ENCODE measurements at regions not wholly inside any gene's neighbourhood (a gene's known extent, or its start where the extent isn't known, plus 50 kb on each side); places are given as distances from the start of the nearest gene placed in this dataset.

DNA sequence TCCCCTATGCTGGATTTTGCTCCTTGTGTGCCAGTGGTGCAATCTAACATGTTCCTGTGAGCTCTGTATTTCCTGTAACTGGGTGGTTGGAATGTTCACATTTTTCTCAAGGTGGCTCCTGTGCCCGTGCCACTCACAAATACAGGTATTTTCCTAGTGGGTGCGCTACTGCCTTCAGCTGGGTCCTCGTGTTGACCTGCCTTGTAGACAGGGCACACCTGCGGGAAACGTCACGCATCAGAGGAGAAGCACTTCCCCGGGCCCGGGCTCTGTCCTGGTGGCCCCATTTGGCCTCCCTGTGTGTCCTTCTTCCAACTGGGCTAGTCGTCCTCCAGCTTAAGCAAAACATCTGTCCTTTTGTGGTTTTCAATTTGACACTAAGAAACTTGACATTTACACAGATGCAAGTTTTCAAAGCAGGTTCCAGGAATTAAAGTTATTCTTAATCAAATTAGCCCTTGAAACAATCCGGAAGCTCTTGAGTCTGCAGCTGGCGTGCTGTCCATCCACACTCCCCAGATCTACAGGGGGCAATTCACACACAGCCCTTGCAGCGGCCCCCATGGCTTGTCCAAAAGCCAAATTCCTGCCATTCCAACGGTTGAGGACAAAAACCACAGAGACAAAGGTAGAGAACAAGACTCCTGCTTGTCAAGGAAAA, 275.1 kb downstream of the CDC5L start:
- DNase-seq (ENCODE audit: low read depth): no peak

DNA sequence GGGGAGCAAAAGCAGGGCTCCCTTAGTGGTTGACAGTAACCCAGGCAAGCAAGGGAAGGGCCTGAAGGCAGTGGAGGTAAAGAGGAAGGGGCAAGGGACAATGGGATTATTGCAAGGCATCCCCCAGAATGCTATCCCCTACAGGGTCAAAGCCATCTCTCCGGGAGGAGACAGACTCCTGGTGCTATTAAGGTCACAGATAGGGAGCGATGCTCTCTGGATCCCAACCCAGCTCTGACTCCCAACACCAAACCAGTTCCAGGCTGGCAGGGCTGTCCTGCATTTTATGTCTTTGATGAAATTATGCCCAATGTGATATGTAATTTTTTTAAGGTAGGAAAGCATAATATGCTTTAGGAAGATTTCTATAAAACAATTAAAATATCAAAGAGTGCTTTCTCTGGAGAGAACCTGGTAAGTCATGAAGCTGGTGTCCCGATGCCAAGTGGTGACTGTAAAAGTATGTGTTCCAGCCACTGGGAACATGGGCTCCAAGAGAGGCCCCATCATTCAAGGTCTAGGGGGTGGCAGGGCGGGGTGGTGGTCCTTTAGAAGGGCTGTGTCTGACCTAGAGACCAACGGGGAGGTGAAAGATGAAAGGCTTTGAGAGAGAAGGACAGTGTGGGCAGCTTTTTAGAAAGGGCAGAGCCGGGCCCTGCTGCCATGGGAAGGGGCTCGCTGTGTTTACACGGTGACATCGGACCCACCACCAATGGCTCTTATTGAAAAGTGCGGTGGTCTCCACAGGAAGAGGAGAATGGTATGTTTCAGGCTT, 276.5 kb downstream of the CDC5L start:
- DNase-seq (ENCODE audit: low read depth): no peak

DNA sequence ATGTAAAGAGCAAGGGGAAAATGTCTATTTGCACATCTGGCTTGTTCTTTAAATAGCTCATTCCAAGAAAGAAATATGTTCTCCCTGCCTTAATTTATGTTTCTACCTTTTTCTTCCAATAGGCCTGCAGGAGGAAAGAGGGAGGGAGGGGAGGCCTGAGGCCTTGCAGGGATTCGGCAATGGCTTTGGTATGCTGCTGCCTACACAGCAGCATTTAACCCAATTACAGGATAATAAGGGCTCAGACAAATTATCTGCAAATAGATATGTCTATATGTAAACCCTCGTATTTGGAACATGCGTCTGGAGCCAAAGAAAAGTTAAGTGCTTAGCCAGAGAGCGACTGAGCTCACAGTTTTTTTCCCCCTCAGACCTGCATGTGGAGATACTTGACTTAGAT, 277.2 kb downstream of the CDC5L start:
- no peak for DNase-seq (ENCODE audit: low read depth)

DNA sequence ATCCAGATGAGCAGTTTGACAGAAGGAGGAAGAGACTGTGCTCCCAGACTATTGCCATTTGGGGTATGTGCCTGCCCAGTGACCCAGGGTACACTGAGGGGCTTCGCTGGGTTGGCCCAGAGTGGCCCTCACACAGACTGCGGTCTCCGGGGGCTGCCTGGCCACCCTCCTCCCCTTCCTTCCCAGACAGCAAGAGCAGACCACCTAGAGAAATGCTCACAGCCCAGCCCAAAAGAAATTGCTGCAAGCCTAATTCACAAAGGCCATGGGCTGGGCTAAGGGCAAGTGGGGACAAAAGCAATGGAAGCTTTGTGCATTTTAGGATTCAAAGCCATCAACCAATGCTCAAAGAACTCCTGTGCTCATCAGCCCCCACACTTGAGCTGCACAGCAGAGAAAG, 277.6 kb downstream of the CDC5L start:
- no peak for DNase-seq (ENCODE audit: low read depth)

DNA sequence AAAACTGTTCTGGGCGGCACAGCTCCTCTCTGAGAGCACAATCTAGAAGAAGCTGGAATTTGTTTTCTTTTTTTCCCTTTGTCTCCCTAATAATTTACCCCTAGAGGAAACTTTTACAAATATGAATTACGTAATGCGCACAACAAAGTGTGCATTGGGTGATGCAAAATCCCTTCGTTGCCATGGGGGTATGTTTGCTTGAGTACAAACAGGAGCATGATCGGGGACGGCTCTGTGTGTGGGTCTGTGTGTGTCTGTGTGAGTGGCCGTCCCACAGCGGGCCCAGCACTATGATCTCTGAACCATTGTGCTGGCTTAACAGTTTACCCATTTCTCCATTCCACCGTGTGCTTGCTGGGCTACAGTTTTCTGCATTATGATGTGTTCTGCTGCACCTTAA, 278.2 kb downstream of the CDC5L start:
- DNase-seq (ENCODE audit: low read depth): no peak

DNA sequence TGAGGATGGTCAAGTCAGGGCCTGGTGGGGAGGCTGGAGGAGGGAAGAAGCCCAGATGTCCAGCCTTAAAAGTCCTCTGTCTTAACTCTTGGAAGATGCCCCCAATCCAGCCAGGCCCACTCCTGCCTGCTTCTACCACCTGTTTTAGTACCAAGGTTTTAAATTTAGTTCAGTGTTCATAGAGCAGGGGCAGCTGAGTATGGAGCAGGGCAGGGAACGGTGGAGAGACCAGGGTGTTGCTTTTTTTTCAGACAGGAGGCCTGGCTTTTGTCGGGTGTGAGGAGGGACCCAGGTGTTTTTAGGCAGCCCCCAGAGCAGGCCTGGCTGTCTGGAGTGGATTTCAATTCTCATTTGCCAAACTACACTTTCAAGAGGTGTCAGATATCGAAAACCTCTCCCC, 278.8 kb downstream of the CDC5L start:
- DNase-seq (ENCODE audit: low read depth): no peak

DNA sequence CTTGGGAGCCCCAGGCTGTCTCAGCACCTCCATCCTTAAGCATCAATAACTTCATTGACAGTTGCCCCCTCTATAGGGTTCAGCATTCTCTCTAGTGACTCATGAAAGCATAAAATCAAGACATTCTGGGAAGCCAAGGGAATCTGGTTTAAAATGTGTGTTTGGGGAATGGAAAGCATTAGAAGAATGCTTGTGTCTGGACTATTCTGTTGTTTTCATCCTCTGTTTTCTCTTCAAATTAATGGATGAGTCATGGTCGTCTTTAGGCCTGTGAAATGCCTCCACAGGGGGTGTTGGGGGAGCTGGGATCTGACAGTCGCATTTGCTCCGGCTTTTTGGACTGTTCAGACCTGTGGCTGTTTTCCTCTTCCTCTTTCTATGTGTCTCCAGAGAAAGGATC, 279.7 kb downstream of the CDC5L start:
- DNase-seq (ENCODE audit: low read depth): no peak

DNA sequence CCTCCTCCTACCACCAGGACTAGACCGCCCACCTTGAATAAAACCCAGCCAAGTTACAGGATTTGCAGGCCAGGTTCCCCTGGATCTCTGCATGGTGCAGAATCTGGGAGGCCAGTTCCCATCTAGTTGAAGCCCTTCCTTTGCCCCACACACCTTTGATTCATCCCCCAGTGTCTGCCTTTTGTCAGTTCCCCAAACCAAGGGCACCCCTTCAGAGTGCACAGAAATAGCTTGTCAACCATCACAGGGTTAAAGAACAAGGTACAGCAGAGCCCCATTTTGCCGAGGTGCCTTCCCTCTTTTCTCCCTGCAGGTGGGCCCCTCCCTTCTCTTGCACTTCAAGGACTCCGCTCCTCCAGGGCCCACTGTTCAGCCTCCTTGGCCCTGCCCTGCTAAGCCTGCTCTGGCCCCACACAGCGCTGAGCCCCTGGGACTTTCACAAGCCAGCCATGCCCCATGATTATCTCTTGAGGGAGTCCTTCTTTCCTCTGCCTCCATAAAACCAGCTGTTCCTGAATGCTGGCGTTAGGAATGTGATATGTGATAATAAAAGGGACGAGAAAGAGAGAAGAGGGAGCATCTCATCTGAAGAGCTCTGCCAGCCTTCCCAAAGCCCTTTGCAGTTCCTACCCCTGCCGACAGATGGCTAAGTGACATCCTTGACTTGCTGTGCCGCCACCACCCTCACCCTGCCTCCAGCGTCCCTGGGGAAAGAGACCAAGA, 280.3 kb downstream of the CDC5L start:
- no peak for DNase-seq (ENCODE audit: low read depth)

DNA sequence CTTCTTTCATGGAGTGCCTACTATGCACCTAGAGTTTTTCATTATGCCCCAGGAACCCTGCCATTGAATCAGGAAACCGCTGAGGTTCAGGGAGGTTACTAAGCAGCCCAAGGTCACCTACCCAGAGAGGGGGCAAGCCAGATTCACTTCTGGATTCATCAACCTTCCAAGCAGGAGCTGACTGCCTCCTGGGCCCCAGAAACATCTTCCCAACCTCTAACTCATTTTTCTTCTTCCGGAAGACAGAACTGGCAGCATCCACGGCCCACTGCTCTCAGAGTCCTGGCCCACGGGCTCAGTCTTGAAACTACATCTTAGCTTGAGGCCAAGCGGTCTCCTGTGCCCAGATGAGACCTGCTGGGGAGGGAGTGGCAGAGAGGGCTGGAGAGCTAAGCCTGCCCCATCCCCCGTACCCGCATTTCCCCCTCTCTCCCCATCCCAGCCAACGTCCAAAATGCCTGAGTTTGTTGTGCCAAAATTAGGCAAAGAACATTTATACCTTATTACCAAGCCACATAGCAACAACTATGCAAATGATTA, 281.0 kb downstream of the CDC5L start:
- DNase-seq (ENCODE audit: low read depth): no peak

DNA sequence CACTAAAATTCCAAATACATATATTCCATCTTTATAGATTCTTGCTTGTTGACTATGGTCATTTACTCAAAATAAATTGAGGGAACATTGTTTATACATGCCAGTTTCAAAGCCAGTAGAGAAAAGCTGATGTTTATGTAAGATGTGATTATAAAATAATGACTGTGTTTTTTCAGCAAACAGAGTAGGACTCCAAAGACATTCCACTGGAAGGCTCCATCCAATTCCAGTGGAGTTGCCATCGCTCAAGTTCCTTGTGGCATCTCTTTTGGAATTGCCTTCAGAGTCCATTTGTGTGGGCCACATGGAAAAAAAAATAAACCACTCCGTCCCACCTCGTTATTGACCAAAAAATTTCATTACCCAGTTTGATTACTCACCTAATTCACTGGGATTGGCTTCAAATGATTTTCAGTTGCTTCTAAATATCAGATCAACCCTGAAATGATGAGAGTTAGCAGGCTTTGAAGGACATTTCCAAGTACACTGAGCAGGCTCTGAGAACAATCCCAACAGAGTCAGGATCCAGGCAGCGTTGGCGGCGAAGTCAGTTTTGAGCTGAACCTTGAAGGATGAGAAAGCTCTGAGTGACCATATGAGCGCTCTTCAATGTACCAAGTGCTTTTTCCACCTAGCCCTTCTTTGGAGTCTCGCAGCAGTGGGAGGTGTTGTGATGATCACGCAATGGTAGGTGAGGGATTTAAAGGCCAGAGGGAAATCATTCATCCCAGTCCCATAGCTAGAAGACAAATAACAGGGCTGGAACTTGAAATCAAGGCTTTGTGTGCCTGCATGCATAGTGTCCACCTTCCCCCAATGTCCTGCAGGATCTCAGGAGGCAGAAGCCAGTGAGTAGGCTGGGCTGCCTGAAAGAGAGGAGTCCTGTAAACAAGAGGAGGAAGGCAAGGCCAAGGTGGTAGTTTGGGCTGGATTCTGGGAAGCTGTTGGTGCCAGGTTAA, 281.7 kb downstream of the CDC5L start:
- no peak for DNase-seq (ENCODE audit: low read depth)

DNA sequence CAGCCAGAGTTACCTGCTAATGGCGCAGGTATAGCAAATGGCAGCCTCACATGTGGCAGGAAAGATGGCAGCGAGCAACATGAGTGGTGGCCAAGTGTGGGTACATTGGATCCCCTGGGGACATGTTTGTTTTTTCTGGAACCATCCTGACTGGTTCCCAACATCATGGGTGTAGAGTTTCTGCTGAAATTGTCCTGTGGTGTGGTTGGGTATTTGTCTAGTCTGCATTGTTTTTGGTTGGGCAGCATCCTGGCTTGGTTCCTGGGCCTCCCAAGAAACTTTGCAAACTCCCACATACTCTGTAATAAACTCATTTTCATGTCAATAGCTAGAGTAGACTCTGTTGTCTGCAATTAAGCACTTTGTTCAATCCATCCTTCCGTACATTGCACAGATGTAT, 282.6 kb downstream of the CDC5L start:
- DNase-seq (ENCODE audit: low read depth): no peak

DNA sequence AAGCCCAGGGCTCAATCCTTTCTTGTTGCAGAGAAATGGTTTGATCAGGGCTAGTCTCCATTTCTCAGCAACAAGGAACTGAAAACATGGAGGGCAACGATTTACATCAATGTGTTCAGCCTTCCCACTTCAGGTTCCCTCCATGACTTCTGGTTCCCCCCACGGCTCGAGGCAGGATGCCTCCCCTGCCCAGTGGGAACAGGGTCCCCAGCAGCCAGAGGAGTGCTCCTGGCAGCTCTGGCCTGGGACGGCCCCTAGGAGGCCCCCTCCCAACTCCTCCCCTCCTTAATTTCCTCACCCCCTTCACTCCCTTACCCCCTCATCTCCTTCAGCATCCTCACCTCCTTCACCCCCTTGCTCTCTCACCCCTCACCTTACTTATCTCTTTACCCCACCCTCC, 283.8 kb downstream of the CDC5L start:
- no peak for DNase-seq (ENCODE audit: low read depth)

DNA sequence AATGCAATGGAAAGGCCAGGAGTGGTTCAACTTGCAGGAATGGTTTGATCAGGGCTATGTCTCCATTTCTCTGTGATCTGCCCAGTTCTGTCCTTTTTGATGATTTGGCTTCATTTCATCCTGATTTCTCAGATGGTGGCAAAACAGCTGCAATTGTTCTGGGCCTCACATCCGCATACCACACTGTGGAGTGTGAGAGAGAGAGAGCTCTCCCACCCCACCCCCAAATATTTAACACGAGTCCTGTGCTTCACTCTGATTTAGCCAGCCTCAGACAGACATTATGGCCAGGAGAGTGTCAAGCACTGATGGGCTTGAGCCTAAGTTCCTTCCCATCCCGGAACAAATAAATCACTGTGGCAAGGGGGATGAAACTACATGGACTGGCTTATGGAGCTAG, 284.6 kb downstream of the CDC5L start:
- no peak for DNase-seq (ENCODE audit: low read depth)

DNA sequence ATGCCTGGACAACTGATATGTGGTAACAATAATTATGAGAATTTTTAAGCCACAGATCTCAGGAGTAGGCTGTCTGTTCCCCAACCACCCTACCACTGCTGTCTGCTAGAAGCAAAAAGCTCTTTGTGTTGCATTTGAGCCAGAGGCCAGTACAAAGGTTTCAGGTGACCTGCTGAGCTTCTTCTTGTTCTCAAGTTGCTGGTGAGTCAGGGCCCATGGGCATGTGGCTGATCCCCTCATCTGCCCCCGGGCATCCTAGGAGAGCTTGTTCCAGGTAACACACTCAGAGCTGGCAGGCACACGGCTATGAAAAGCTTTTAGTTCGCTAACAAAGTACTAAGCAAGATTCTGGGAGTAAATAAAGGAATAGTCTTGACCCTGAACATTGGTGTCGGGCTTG, 285.3 kb downstream of the CDC5L start:
- DNase-seq (ENCODE audit: low read depth): no peak

DNA sequence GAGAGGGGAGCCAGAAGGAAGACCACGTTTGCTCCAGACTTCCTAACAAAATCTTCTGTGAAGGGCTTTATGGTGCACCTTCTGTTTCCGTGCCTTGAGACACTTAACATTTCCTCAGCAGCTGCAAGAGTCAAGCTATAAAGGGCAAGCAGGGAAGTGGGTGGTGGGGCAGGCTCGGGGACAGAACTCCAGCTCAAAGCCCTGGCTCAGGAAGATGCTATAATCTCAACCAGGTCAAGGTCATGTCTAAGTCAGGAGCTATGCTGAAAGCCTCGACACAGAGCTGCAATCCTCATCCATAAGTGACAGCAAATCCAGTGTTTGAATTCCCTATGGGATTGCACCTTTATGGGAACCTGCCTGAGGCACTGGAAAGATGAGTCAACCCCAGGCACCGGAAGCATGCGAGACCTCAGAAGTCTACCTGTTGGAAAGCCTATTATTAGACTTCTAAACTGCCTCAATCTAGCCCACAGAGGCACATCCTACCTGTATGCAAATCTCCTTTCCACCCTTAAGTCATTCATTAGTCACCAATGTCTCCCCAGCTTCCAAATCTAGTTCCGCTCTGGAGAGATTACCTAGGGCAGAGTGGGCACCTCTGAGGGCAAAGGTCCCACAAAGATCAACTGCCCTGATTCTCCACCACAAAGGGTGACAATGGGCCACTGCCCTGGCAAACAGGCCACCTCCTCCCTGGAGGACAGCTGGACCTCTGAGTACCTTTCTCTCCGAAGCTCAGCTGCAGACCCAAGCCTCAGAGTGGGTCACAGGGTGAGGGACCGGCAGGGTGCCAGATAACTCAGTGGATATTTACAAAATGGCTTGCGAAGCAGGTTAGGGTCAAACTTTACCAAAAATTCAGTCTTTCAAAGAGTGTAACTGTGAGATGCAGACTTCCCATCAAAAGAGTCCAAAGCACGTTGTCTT, 287.0 kb downstream of the CDC5L start:
- no peak for DNase-seq (ENCODE audit: low read depth)

DNA sequence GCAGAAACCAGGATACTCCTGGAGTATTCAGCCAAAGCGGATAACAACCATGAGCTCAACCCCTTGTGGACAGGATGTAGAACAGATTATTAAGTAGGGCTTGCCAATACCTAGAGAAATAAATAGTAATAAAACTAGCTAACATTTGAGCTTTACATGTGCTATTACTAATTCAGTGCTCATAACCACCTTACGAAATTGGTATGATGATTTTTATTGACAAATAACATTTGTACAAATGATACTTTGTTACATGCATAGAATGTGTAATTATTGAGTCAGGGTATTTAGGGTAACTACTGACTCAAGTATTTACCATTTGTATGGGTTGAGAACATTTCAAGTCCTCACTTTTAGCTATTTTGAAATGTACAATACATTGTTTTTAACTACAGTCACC, 287.9 kb downstream of the CDC5L start:
- no peak for DNase-seq (ENCODE audit: low read depth)

DNA sequence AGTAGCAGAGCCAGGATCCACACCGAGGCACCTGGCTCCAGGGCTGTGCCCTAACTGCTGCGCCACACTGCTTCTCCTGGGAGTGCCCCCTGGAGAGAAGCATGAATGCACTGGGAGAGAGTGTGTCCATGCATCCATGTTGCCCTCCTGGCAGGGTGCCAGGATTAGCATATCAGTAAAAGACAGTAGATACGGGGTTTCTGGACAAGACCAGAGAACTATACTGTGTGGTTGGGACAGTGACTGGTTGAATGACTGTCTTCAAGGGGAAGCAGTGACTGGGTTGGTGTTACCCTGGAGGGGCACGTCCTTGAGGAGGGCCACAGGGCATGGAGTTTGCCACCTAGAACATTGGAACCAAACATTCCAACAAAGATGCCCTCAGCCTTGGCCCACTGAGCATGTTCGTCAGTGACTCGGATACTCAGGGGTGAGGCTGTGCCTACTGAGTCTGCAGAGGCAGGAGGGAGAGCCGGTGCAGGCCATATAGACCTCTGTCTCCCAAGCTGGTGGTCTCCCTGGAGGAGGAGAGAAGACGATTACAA, 288.8 kb downstream of the CDC5L start:
- no peak for DNase-seq (ENCODE audit: low read depth)

DNA sequence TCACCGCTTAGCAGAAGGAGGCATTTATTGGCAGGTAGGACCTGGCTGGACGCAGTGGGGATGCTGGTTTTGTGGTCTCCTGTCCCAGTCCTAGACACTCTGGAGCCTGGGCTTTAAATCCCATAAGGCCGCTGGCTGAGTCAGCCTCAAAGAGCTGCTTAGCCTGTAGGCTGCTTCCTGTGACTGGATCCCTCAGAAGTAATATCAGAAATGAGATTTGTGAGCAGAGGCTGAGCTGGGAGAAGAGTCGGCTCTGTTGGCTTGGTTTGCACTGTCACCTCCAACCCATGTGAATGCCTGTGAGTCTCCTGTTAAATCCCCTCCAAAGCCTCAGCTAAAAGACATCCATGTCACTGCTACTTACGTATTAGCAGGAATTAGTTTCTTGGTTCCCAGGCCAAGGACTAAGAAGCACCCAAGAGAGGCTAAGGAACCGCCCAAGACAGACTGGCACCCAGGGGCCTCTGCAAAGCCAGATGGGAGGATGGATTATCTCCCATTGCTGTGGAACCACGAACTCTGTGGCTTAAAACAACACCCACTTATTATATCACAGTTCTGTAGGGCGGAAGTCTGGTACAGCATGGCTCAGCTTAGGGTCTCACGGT, 289.4 kb downstream of the CDC5L start:
- no peak for DNase-seq (ENCODE audit: low read depth)

DNA sequence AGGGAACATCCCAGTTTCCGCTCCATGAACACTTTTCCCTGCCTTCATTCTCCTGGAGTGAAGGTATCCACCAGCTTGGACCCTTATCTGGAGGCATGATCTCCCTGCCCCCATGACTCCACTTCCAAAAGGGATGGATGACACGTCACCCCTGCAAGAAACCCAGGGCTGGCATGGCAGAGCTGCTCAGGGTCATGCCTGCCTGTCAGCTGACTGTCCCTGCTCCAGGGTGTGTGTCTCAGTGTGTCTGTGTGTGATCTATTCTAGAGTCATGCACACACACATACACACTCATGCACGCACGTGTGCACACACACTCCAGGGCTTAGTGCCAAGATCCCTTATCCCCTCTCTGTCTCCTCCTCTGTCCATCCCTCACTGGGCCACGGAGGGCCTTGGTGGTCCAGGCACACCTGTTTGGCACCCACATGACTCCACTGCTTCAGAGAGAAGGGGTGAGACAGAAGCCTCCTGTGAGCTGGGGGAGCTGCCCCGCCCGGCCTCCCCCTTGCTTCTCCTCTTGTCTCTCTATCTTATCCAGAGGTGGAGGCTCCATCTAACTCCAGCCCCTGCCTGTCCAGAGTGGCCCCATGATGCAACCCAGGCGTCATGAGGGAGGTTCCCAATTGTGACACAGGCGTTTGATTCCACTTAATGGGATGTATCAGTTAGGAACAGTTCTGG, 290.9 kb downstream of the CDC5L start:
- no peak for DNase-seq (ENCODE audit: low read depth)

Measured in stimulated activated CD8-positive, alpha-beta memory T cell treated with anti-CD3 and anti-CD28 coated beads, Interleukin-12 subunit alpha, Interleukin-12 subunit beta, amount 100 ng/mL, for 4 hours (primary cell).